HFFc6 (cell line): ENCODE measurements at regions not wholly inside any gene's neighbourhood (a gene's known extent, or its start where the extent isn't known, plus 50 kb on each side); places are given as distances from the start of the nearest gene placed in this dataset.

Experiments
- DNase-seq: peaks from one replicate; pipeline ENCODE4 v3.0.0-alpha.2; 2018
- H3K27ac Mint-ChIP-seq: 2 replicates; pipeline ENCODE4 v1.8.0; 2020; ENCODE audit warnings: mild to moderate bottlenecking, mixed read lengths
- H3K27me3 Mint-ChIP-seq: 2 replicates; pipeline ENCODE4 v1.8.0; 2021; ENCODE audit warnings: mild to moderate bottlenecking, moderate library complexity, mixed read lengths; ENCODE audit not compliant: insufficient read depth
- H3K36me3 Mint-ChIP-seq: 2 replicates; pipeline ENCODE4 v1.8.0; 2021; ENCODE audit warnings: low read depth, mixed read lengths
- H3K4me1 Mint-ChIP-seq: 2 replicates; pipeline ENCODE4 v1.8.0; 2020; ENCODE audit warnings: low read depth, mixed read lengths
- H3K4me3 Mint-ChIP-seq: 2 replicates; pipeline ENCODE4 v1.8.0; 2020; ENCODE audit warnings: mild to moderate bottlenecking, moderate library complexity, mixed read lengths
- H3K9me3 Mint-ChIP-seq: 2 replicates; pipeline ENCODE4 v1.8.0; 2020; ENCODE audit warnings: mild to moderate bottlenecking, mixed read lengths
- CTCF ChIP-seq: fragments of 200-600 bp; sonication (generic); IDR thresholded peaks from 2 replicates; pipeline ENCODE4 v1.5.0; 2021; ENCODE audit warnings: antibody characterized with exemption, mild to moderate bottlenecking

DNA sequence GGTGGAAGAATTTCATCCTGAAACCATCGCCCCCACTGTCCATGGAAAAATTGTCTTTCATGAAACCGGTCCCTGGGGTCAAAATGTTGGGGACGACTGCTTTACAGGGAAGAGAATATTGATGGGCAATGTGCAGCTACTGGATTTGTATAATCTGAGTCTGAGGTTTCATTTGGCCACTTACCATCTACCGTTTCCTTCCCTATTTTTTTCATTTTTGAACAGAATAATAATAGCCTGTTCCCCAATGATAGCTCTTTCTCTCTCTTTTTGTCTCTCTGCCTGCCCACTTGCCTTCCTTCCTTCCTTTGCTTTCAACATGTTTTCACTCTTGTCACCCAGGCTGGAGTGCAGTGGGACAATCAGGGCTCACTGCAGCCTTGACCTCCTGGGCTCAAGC lies 78.3 kb upstream of the TLK1 start:
- Mint-ChIP-seq H3K4me1 (peaks cover under 1% of the 10 kb centered on the region; the same call in 1 of the 2 replicates), H3K9me3 (no peaks in the 10 kb centered on the region), H3K27me3 (peaks cover 2% of the 10 kb centered on the region; the same call in 1 of the 2 replicates), H3K36me3 (no peaks in the 10 kb centered on the region), H3K4me3 (no peak overlapping the region), H3K27ac (no peak overlapping the region)
- no peak for TF ChIP-seq CTCF
- no peak for DNase-seq

- DNase-seq = no peak
- Mint-ChIP-seq H3K27ac (no peak overlapping the region), H3K27me3 (peaks cover 2% of the 10 kb centered on the region), H3K36me3 (no peaks in the 10 kb centered on the region), H3K4me3 (no peak overlapping the region), H3K9me3 (no peaks in the 10 kb centered on the region), H3K4me1 (no peaks in the 10 kb centered on the region)
- TF ChIP-seq CTCF = no peak
These were observed 77.2 kb upstream of the TLK1 start for GRCh38 chr2:171237751-171238505.

DNA sequence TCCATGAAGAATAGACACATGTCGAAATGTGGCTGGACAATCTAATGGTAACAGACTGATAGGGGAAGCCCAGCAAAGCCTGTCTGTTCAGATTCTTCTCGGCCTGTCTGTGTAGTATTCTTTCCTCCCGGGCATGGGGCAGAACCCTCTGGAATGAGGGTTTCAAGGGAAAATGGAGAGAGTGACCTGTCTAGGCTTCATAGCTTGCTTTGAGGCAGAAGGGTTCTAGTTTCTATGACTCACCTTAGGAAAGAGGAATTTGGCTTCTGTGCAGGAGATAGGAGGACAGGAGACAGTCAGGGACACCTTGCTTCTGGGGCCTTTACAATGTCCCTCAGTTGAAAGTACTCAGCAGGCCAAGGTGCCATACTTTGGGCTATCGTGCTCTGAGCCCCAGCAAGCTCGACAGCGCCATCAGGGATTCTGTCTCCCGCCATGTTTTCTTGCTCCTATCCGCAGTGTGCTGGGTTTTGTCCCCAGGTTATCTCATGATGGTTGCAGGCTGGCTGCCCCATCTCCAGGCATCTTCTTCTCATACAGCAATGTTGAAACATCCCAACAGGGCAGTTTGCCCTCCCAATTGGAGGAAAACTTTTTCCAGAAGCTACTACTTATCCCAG lies 74.7 kb upstream of the TLK1 start:
- Mint-ChIP-seq H3K36me3 (no peaks in the 10 kb centered on the region), H3K4me1 (peaks cover 3% of the 10 kb centered on the region), H3K27me3 (no peaks in the 10 kb centered on the region; the same call in none of the 2 replicates), H3K9me3 (no peaks in the 10 kb centered on the region), H3K4me3 (no peak overlapping the region), H3K27ac (no peak overlapping the region)
- TF ChIP-seq CTCF = no peak
- DNase-seq = no peak

GRCh38 chr2:171230176-171230575 lies 69.5 kb upstream of the TLK1 start:
- no peak for TF ChIP-seq CTCF
- H3K9me3 Mint-ChIP-seq = no peaks in the 10 kb centered on the region
- H3K27ac Mint-ChIP-seq = no peak overlapping the region

DNA sequence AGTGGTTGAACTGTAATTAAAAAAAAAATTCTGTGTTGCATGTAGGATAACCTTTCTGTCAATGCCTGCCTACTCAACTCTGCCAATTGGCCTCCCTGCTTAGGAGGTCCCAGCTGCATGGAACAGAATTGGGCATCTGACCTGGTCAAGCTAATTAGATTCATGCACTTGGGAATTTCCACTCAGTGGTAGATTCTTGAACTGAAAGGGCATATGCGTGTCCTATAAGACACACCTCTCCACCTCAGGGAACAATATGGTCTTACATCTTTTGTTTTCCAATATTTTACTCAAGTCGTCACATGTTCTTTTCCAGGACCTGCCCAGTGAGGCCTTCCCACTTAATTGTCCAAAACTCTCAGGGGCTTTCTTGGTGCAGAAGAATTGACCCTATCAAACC lies 68.1 kb upstream of the TLK1 start:
- no peak for DNase-seq
- H3K27me3 Mint-ChIP-seq = no peaks in the 10 kb centered on the region; the same call in none of the 2 replicates
- H3K4me3 Mint-ChIP-seq = no peak overlapping the region
- no peak for TF ChIP-seq CTCF
- no peaks in the 10 kb centered on the region; the same call in 1 of the 2 replicates for H3K9me3 Mint-ChIP-seq
- peaks cover 47% of the 10 kb centered on the region for H3K4me1 Mint-ChIP-seq
- H3K27ac Mint-ChIP-seq = no peak overlapping the region
- peaks cover 5% of the 10 kb centered on the region for H3K36me3 Mint-ChIP-seq

More at GRCh38 chr2:171230176-171230575, 69.5 kb upstream of the TLK1 start:
- no peaks in the 10 kb centered on the region for H3K36me3 Mint-ChIP-seq
- peaks cover 33% of the 10 kb centered on the region for H3K4me1 Mint-ChIP-seq
- no peak for DNase-seq
- H3K27me3 Mint-ChIP-seq = no peaks in the 10 kb centered on the region; the same call in none of the 2 replicates
- H3K4me3 Mint-ChIP-seq = no peak overlapping the region
